ENCODE measurements at regions not wholly inside any gene's neighbourhood (a gene's known extent, or its start where the extent isn't known, plus 50 kb on each side); places are given as distances from the start of the nearest gene placed in this dataset.

- TF ChIP-seq YY1 (IDR thresholded peaks at IDR 0.05; ENCODE audit: insufficient read depth, insufficient read length) (no peak), ZNF274 (IDR thresholded peaks at IDR 0.05; ENCODE audit: low read depth, low read length) (no peak)
Measured at GRCh38 chr1:55646181-55646580, 431.0 kb upstream of the USP24 start.

All from NT2/D1 (cell line).